Stimulated activated CD8-positive, alpha-beta memory T cell treated with anti-CD3 and anti-CD28 coated beads, Interleukin-7, amount 100 ng/mL, for 48 hours (primary cell): ENCODE measurements at regions not wholly inside any gene's neighbourhood (a gene's known extent, or its start where the extent isn't known, plus 50 kb on each side); places are given as distances from the start of the nearest gene placed in this dataset.

Experiments used
- DNase-seq, 2 donors: peaks; one replicate each; pipeline ENCODE4 v3.0.0-alpha.2; 2020; ENCODE audit warnings: low read depth in 1 of 2; ENCODE audit errors: extremely low read depth in 1 of 2

DNA sequence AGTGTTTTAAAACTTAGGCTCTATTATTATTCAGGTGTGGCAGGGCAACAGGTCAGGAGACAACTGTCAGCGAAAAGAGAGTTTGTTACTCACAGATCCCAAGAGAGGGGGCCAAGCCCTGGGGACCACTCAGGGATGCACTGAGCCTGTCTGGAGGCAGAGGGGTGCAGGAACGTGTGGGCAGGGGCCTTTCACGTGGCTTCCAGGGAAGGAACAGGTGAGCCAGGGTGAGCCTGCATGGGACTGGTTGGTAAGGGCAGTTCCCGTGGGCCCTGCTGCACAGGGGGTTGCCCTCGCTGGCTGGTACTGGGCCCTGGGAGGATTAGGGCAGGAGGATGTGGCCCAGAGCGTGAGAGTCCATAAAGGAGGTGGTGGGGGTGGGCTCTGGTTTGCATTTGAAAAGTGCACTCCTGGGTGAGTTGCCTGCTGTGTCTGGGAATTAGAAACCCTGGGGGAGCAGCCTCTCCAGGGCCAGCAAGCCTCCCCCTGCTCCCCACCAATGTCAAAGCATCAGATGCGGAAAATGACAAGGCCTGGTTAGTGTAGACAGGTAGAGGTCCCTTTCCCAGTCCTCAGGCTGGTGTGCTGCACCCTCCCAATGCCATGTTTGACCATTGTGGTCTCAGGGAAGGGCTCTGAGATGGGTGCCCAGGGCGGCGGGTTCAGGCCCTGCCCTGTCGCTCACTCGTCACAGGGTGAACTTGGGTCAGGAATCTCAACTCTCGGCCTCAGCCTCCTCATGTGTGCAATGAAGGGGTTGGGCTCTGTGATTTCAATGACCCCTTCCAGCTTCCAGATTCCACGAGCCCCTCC, 127.4 kb upstream of the RPS6KA2 start:
- DNase-seq, result no peak

DNA sequence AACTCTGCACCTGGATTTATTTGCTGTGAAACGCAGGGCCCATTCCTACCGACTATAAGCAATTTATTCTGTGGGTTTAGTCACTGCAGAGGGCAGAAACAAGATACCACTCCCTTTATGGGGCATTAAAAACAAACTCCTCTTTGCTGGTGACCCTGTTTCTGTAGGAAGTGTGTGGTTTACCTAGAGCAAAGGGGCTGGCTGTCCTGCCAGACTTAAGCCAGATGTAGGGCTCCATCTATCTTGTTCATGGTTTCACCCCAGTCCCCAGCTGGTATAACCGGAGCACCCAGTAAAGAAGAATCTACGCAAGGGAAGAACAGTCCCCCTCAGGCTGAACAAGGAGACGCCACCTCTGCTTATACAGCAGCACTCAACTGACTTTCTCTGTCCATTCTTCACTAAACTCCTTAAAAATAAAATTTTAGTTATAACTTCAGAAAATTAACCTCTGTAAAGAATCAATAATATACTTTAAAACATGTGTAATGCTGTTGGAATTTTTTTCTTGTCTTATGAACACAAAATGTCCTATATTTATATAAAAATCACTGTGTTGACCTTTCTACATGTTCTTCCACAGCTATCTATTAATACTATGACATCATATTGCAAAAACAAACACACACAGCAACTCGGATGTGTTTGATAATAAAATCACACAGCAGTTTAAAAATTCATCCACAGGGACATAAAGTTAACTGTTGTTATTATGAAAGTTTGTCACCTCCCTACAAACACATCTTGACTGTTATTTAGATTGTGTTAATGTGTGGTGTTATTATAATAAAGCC, 126.1 kb upstream of the RPS6KA2 start:
- no peak for DNase-seq

DNA sequence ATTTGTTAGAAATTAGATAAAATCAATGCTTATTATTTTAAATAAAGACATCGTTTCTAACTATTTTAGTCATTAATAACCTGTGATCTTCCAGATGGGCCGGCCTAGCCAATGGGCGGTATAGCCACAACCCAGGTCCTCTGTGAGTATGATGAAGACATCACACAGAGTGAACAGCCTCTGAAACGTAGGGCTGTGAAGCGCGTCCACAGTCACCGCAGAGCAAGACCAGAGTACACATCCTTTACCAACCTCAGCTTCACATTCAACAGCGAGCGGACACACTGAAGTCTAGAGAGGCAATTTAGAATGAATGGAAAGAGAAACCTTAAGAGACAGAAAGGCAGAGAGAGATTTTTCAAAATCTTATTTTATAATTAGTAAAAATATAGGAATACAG, 125.0 kb upstream of the RPS6KA2 start:
- no peak for DNase-seq

DNA sequence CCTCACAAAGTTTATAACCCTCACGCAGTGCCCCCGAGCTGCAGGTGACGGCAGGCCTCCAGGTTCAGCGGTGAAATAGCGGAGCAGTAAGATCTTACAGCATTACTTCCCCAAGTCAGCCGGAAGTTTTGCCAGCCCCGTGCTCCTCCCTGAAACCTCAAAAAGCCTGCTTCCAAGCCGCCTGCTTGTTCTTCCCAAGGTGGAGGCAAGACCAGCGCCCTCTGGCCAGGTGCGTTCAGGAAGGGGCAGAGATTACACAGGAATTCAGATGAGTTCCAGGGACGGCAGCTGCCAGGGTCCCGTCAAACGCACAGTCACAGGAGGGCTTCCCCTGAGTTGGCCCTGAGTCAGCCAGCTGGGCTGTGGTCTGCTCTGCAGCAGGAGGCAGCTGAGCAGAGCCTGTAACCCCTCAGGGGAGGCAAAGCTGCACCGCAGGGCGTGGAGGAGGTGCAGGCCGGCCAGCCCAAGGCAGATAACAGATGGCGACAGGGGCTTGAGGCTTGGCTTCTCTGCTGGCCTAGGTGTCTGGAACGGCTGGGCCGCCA, 124.1 kb upstream of the RPS6KA2 start:
- peak in 1 of 2 donors; percentile 25 for DNase-seq

DNA sequence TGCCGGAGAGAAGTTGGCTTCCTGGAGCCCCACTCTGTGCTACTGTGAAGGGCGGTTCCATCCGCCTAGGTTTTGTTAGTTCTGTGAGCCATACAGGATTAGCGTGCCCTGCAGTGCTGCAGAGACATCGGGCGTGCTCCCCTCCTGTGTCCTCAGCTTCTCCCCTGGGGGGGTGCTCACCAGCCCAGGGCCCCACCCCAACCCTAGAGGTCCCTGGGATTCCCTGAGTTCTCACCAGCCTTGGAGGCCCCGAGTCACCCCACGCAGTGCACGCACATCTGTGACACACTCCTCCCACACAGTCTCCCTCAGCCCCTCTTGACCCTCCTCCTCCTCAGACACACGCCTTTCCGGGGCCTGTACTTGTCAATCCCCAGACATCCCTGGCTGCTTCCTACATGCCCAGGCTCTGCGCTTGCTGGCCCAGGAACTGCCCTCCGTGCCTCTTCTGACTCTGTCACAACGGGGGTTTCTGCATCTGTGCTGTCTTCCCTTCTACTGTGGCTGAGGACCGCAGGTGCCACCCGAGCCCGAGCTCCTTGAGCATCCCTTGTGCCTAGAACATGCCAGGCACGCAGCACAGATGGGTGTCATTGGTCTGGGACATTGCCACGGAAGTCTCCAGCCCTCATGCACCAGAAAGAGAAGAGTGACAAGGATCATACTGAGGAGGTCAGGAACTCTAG, 123.2 kb upstream of the RPS6KA2 start:
- no peak for DNase-seq

DNA sequence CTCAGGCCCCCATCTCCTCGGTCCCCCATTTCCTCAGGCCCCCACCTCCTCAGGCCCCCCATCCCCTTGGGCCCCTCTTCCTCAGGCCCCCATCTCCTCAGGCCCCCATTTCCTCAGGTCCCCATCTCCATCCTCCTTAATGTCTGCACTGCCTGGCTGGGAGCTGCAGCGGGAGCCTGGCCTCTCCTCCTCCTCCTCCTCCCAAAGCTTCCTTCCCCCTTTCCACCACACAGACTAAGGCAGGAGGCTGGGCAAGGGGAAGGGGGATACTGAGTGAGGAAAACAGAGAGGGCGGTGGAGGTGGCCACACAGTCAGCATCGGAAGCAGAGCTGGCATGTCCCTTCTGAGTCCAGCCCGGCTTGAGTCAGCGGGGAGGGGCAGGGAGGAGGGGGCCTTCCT, 122.6 kb upstream of the RPS6KA2 start:
- no peak for DNase-seq

DNA sequence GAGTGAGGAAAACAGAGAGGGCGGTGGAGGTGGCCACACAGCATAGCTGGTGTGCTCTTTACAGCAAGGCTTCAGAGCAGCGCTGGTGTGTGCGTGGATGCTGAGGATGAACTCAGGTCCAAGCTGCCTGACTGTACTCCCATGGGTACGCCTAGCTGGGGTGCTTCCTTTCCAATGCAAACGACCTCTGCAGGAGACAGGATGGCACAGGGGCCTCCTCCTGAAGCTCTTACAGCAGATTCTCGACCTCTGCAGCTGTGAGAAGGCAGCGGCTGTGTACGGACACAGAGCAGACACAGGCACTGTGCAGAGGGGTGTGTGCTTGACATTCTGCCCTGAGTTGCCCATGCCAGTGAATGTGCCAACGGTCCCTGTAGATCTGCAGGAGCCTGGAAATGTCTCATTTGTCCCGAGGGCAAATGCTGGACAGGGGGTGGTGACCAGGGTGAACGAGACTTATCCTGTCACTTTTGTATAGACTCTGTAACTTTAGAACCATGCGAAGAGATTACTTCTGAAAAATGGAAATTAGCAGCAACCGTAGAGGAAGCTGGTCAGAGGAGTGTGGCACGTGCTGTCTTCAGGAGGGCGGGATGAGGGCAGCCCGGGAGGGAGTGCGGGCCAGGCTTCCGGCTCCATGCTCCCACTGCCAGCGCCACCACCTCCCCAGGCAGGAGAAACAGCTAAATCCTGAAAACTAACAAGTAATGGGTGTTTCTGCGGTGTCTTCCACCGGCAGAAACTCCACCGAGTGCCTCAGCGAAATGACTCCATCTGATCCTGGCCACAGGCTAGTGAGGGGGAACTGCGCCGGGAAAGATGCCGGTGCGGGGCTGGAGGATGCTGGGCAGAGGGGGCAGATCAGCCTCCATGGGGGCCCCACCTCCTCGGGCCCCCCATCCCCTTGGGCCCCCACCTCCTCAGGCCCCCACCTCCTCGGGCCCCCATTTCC, 120.9 kb upstream of the RPS6KA2 start:
- no peak for DNase-seq

DNA sequence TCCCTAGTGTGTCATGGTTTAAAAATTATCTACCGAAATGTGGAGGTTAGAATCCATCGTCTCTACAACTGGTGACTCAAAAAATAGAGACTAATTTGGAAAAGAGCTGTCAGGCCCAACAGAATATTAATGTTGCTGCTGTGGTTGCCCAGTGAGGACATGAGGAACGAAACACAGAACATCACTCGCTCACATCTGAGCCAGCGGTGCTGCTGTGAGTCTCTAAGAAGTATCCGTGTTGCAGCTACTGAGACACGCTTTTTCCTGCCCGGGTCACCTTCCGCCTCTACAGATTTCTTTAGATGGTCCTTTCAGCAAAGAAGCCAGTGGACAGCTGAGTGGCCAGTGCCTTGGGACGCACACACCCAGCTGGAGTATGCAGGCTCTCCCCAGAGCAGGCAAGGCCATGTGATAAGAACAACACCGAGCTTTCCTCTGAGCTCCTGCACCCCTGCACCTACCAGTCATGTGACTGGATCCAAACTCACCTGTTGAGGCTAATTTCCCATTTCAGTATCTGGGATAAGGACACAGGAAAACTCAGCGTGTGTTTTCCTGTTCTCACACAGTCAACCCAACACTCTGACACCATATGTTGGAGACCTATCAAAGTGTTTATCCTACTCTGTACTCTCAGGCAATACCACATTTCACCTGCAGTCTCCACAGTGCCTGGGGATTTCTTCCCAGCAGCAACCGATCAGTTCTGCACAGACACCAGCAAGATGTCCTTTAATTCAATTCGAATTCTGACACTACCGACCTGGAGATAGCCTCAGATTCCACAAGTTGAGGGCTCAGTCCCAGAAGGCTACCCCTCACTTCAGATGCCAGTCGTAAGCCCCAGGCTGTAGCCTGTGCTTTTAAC, 119.0 kb upstream of the RPS6KA2 start:
- DNase-seq, result no peak

DNA sequence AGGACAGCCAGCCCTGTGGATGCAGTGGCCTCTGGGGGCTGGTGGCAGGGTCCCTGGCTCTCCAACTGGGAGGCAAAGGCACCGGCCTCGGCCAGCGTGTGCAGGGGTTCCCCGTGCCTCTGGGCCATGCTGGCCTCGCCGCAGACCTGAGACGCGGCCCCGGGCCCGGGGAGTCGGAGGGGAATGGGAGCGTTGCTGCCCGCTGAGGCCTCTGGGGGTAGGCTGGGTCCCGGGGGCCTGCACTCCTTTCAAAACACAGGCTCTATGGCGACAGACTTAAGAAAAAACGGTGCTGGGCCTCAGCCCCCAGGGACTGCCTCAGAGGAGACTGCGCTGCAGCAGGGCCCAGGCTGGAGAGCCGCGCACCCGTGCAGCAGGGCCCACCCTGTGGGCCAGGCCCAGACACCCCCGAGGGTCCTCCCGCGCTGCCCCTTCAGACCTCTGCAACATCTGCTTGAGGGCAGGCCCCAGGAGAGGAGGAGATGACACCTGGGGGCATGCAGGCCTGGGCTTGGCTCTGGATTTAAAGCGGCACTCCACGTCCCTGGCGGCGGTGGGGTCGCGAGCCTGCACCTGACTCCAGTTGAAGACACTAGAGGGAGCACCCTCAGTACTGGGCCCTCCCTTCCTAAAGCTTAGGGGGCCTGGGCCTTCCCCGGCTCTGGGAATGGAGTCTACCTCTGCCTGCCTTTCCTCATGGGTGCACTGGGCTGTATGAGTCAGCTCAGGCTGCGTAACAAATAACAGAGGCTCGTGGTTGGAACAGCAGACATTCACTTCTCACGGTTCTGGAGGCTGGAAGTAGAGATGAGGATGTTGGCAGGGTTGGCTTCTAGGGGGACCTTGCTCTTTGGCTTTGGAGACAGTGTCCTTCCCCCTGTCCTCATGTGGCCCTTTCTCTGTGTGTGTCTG, 117.4 kb upstream of the RPS6KA2 start:
- DNase-seq, result no peak

DNA sequence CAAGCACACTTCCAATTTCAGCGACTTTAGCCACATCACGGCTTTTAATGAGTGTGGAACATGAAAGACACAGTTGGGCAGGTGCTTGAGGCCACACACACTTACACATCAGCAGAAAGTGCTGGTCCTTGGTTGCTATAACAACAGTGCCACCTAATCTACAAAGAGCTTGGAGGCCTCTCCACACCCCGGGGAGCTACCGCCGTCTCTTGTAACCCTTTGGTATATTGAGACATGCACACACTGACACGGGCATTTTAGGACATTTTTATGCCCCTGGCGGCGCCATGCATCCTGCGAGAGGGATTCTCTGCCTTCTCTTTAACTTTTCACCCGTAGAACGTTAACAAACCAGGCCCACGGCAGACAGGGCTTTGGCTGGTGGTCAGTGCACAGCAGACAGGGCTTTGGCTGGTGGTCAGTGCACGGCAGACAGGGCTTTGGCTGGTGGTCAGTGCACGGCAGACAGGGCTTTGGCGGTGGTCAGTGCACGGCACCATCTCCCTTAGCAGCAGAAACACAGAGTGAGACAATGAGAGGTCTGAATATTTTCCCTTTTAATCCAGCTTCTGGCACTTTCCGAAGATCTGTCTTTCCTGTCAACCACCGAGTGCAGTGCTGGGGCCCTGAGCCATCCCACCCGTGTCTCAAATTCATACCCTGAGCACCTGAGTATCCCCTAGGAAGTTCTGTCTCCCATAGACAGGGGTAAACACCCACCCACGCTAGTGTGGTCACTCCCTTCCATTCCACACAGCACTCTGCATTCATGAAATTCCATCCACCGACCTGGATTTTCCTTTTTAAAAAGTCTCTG, 116.6 kb upstream of the RPS6KA2 start:
- no peak for DNase-seq

DNA sequence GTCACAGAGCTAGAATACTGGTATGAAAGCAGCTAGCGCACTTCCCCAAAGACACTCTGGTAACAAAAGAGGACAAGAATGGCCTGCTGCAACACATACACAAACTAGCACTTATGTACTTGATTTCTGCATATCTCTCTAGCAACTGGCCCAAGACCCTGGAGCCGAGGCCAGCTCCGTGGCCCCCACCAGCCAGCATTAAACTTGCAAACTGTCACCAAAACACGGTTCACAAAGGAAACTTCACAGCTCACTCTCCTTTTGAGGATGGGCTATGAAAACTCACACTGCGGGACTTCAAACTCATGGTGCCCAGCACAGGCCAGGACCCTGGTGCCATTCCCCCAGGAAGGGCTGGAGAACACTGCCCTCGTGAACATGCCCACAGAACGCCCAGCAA, 115.9 kb upstream of the RPS6KA2 start:
- no peak for DNase-seq

DNA sequence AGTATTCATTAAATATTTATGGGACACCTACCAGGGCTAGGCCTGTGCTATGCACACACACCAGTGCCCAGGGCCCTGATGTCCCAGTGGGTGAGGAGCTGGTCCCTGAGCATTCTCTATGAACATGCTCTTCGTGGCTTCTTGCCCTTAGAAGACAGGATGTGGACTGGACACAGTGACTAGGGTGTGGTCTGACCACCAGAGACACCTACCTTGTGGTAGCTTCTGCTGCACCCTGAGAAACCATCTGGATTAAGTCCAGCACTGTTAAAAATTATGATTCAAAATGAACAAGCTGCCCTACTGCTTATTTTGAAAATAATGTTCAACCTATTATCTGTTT, 112.9 kb upstream of the RPS6KA2 start:
- DNase-seq, result no peak

DNA sequence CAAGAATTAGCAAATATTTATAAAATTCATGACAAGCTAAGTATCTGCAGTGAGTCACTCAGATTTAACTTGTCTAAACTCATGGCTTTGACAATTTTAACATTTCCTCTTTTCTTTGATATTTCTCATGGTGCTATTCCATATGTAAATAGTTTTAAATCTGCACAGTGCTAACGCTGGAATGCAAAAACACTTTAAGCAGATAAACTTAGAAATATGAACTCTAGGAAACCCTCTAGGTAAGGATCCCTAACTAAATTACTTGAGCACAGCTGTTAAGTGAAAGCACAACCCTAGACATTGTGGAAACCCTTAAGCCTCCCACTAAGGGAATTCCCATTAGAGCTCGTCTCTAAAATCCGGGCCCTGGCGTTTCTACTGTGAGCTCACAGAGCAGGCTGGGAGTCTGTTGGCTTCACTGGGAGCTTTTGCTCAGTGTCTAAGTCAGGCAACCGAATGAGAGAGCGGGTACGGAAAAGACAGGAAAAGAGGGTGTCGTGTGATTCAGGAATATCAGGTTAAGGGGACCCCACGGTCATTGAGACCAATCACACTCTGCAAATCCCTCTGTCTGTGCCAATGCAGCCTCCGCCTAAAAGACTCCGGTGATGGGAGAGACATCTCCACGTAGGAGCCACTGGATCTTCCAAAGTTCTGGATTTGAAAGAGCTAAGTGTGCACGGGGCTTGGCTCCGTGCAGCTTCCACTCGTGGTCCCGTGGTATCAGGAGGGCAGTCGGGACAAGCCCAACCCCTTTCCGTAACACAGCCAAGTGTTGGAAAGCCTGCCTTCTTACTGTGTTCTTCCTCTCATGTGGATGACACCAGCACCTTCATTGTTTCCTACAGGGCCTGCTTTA, 112.3 kb upstream of the RPS6KA2 start:
- no peak for DNase-seq

DNA sequence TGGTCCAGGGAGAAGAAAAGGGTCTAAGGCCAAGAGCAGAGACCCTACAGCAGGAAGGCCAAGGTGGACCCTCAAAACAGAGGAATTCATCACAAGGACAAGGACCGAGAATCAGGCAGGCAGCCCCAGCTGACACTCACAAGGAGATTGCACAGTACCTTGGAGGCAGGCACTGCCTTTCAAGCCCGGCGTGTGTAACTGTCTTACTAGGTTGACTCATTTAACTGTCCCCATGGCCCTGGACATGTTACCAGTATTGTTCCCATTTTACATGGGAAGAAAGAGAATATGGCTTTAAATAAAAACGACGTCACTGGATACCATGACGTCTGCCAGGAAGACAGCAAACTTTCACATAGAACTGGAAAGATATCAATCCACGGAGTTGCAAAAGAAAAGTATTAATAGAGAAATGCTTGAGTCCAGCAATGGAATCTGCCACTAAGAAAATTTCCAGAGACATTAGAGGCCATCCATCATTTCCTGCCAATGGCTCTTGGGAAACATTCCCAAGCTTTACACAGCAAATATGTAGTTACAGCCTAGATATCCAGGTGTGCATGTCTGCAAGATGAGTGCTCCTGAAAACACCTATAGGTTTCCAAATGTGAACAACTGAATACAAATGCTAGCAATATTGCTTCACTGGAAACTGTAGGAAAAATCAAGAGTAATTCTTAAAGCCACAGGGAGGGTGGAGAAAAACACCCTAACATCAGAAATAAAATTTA, 111.5 kb upstream of the RPS6KA2 start:
- DNase-seq, result no peak

DNA sequence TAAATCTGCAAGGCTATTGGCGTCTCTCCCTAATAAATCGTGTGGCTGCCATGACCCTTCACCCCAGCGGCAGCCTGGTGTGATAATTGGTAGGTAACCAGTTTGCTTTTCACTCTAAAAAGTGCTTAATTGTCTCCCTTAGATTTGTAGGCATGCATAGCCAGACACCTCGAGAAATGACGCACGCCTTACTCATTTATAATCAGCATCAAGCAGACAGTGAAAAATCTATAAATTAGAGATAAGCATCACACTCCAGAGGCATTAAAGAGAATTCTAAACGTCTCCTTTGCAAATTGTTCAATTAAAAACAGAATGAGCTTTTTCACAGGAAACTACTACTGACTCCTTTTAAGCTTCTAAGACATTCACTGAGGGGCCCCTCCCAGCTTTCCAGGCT, 110.2 kb upstream of the RPS6KA2 start:
- no peak for DNase-seq

DNA sequence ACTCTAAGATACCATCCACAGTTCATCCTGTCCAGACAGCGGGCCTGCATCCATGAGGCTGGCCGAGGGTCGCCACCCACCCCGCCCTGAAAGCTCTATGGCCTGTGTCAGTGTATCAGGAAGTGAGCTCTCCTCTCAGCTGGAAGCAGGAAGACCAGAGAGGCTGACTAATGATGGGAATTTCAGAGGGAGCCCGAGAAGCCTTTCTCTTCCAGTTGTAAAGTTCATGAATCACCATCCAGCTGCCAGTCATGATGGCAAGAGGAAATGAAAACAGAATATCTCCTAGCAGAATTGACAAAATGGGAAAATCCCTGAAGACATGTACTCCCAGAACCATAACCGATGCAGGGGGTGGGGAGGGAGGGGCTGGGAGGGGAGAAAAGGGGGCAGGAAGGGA, 109.6 kb upstream of the RPS6KA2 start:
- DNase-seq, result no peak
